SU-DHL-6 (cell line): ENCODE measurements at regions not wholly inside any gene's neighbourhood (a gene's known extent, or its start where the extent isn't known, plus 50 kb on each side); places are given as distances from the start of the nearest gene placed in this dataset.

ENCODE experiments used
- CTCF ChIP-seq: fragments of 200-600 bp; sonication (generic); IDR thresholded peaks from one replicate; pipeline ENCODE4 v1.5.1; 2017; ENCODE audit warnings: antibody characterized with exemption, mild to moderate bottlenecking, low read length, moderate library complexity; ENCODE audit not compliant: insufficient read depth, poor library complexity, severe bottlenecking
- EZH2phosphoT487 ChIP-seq: fragments of 200-600 bp; sonication (generic), shearing (Covaris generic); conservative IDR thresholded peaks from 2 replicates; pipeline ENCODE4 v1.6.1; 2018; ENCODE audit warnings: mild to moderate bottlenecking, antibody characterized with exemption, low read length, moderate library complexity, mixed read lengths

GRCh38 chr6:9621276-9621675 is 793.6 kb downstream of the TFAP2A start:
- TF ChIP-seq CTCF (no peak), EZH2phosphoT487 (no peak)
